GM18505 (cell line): ENCODE measurements at regions not wholly inside any gene's neighbourhood (a gene's known extent, or its start where the extent isn't known, plus 50 kb on each side); places are given as distances from the start of the nearest gene placed in this dataset.

Source experiments
- ATAC-seq: cut with Tn5 transposase; IDR thresholded peaks from one replicate; pipeline ENCODE4 v1.9.1; 2021; ENCODE audit not compliant: unreplicated experiment
- POLR2A ChIP-seq: IDR thresholded peaks from 4 replicates; pipeline ENCODE4 v1.6.1; 2011; ENCODE audit warnings: borderline replicate concordance; ENCODE audit not compliant: insufficient read depth, insufficient read length; ENCODE audit errors: extremely low read depth

GRCh38 chr9:73531658-73532057 lies 380.0 kb downstream of the ANXA1 start:
- peak; percentile 58 for ATAC-seq
- no peak for TF ChIP-seq POLR2A

DNA sequence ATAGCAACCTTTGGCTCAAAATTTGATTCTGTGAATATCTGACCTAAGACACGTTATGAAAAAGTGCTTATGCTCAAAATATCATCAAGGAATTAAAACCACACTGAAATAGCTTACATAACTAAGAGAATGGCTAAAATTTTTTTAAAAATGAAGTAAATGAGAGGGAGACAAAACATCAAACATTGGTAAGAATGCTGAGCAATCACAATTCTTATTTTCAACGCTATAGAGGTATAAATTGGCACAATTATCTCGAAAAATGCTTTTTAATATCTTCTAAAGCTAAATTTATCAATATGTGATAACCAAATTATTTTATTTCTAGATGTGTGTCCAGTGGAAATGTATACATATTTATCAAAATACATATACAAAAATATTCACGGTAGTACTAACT lies 381.3 kb downstream of the ANXA1 start:
- no peak for TF ChIP-seq POLR2A
- no peak for ATAC-seq

- ATAC-seq = no peak
Measured at GRCh38 chr9:73536403-73536802, 384.7 kb downstream of the ANXA1 start.

DNA sequence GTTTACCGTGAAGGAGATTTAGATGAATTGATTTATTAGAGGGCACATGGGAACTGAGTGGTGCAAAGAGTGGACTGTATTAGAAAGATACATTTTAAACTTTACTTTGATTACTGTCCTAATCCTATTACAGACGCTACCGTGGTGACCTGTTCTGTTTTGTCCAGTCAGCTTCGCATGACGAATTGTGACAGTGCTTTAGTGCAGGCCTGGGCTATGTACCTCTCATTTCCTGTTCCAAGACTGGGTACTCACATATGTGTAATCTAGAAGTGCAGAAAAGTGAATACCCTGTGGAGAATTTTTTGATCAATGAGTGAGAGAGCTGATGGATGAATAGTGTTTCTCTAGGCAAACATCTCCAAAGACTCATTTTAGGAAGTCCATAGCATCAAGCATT lies 385.9 kb downstream of the ANXA1 start:
- TF ChIP-seq POLR2A = no peak
- no peak for ATAC-seq

More at GRCh38 chr9:73536403-73536802, 384.7 kb downstream of the ANXA1 start:
- TF ChIP-seq POLR2A = no peak

GRCh38 chr9:73539881-73540390 lies 388.3 kb downstream of the ANXA1 start:
- no peak for ATAC-seq
- TF ChIP-seq POLR2A = no peak

DNA sequence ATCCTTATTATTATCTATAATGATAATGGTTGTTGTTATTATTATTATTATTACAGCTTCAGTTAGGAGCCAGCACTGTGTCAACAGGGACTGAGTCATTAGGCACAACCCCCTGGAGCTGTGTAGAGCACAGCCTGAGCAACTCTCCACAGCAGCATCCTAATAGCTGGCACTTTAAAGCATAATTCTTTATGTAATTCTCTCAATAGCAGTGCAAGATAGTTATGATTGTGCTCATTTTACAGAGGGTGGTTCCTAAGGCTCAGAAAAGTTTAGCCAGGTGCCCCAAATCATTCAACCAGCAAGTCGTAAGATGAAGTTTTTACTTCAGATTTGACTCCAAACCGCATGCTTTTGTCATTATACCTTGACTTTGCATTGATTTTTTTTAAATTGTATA lies 390.3 kb downstream of the ANXA1 start:
- no peak for TF ChIP-seq POLR2A
- ATAC-seq = no peak

DNA sequence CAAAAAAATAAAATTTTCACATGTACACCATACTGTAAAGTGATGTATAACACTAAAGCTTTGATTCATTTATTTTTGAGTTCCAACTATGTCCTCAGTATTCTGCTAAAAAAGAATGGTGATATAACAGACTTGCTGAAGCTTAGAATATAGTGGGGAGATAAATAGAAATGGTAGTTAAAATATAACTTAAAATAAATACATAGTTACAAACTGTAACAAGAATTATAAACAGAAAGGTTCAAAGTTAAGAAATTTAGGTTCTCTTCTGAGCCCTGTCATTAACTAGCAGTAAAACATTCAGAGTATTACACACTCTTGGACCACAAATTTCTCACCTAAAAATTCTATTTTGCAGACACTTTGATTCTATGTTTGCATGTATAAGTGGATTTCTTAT lies 392.1 kb downstream of the ANXA1 start:
- ATAC-seq = no peak
- no peak for TF ChIP-seq POLR2A

- no peak for ATAC-seq
- TF ChIP-seq POLR2A = no peak
Measured at GRCh38 chr9:73548201-73548600, 396.5 kb downstream of the ANXA1 start.

- no peak for TF ChIP-seq POLR2A
- ATAC-seq = no peak
Measured at GRCh38 chr9:73549991-73550390, 398.3 kb downstream of the ANXA1 start.

GRCh38 chr9:73553295-73553694 lies 401.6 kb downstream of the ANXA1 start:
- no peak for TF ChIP-seq POLR2A
- ATAC-seq = no peak

DNA sequence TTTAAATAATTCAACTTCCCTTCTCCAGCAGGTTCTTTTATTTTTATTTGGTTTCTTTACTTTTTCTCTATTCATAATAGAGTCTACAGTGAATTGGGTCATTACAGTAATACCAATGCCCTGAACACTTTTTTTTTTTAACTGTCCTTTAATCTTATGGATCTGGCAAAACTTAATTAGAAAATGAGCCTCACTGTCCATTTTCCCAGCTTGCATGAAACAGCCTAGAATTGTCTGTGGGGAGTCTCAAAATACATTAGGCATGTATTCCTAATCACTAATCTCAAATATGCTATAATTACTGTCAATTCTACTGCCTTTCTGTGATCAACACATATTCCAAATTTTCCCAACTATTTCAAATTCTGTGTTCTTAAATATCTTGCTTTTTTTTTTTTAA lies 406.8 kb downstream of the ANXA1 start:
- no peak for TF ChIP-seq POLR2A
- no peak for ATAC-seq

GRCh38 chr9:73565026-73565425 lies 413.4 kb downstream of the ANXA1 start:
- ATAC-seq = no peak
- no peak for TF ChIP-seq POLR2A

DNA sequence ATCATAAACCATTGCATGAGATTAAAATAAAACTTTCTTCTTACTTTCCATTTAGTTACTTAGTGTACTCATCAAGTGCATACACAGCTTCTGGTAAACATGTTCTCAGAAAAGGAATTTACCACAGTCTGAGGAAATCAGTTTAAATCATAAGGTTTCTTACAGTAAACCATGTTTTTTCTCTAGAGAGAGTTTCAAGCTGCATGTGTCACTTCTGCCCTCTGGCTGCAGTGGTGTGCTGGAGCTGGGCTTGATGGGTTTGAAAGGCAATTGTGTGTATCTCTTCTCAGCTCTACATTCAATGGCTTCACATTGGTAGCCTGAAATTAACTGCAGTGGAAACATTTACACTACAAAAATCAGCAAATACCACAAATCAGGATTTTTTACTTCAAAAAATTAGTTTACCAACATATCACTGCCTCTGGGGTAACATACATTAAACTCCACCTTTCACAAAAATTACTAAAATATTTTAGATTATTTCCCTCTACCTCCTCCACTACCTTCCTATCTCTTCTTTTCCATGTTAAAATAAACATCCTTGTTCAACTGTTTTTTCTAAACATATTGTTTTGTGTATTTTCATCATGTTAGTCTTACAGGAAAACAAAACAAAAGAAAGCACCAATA lies 414.3 kb downstream of the ANXA1 start:
- ATAC-seq = no peak
- no peak for TF ChIP-seq POLR2A

DNA sequence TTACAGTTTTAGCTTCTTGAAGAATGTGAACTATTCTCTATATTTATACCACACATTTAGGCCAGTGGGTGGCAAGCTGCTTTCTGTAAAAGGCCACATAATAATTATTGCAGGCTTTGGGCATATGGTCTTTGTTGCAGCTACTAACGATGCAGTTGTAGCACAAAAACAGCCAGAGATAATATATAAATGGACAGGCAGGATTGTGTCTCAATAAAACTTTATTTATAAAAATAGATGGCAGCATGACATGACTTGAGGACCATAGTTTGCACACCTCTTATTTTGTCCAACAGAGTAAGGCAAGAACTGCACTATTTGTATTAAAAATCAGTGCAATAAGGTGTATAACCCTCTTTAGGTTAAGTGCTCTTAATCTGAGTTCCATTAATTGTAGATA lies 415.0 kb downstream of the ANXA1 start:
- no peak for TF ChIP-seq POLR2A
- ATAC-seq = no peak

DNA sequence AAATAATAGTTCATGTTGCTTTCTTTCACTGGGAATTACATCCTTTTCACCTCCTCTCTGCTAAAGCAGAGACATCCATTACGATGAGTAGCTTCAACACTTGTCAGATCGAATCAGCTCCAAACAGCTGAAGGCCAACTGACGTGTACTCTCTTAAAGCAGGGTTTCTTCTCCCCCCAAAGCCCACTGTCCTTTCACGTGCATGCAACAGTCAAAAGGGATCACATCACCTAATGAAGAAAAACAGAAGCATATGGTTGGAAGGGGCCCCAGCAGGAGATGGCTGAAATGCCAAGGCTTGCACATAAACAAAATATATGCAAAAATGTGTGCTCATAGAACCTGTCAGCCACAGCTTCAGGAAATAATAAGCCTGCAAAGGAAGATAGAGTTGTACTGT lies 421.6 kb downstream of the ANXA1 start:
- ATAC-seq = no peak
- no peak for TF ChIP-seq POLR2A
